ENCODE measurements at regions not wholly inside any gene's neighbourhood (a gene's known extent, or its start where the extent isn't known, plus 50 kb on each side); places are given as distances from the start of the nearest gene placed in this dataset.

DNA sequence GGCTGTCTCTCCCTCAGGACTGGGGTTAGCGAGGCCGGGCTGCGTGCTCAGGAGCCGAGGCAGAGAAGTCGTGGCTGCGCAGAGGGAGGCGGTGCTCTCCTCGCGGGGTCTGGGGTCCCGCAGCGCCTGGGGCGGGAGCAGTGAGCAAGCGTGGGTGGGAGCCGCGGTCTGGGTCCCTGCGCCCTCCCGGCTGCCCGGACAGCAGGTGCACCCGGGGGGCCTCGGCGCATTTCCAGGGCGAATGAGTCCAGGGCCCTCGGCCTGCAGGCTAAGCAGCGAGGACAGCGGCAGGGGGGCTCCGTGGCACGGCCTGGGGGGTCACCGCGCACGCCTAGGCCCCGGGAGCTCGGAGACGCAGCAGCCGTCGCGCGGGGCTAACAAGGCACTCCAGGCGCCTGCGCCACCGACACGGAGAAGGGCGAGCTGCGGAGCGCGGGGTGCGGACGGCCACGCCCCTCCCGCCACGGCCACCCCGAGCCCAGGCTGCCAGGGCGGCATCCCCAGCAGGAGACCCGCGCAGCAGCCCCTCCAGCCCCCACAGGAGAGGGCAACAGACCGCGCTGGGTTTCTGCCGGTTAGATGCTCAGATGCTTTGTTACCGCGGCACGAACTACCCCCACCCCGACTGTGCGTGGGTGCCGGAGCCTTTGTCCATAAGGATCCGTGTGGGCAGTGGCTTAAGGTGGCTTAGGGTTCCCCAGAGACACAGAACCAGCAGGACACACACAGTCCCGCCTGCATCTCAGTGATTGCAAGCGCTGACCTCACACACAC lies 117.7 kb upstream of the C14orf180 start (continued):
- TF ChIP-seq, protein P1, sequence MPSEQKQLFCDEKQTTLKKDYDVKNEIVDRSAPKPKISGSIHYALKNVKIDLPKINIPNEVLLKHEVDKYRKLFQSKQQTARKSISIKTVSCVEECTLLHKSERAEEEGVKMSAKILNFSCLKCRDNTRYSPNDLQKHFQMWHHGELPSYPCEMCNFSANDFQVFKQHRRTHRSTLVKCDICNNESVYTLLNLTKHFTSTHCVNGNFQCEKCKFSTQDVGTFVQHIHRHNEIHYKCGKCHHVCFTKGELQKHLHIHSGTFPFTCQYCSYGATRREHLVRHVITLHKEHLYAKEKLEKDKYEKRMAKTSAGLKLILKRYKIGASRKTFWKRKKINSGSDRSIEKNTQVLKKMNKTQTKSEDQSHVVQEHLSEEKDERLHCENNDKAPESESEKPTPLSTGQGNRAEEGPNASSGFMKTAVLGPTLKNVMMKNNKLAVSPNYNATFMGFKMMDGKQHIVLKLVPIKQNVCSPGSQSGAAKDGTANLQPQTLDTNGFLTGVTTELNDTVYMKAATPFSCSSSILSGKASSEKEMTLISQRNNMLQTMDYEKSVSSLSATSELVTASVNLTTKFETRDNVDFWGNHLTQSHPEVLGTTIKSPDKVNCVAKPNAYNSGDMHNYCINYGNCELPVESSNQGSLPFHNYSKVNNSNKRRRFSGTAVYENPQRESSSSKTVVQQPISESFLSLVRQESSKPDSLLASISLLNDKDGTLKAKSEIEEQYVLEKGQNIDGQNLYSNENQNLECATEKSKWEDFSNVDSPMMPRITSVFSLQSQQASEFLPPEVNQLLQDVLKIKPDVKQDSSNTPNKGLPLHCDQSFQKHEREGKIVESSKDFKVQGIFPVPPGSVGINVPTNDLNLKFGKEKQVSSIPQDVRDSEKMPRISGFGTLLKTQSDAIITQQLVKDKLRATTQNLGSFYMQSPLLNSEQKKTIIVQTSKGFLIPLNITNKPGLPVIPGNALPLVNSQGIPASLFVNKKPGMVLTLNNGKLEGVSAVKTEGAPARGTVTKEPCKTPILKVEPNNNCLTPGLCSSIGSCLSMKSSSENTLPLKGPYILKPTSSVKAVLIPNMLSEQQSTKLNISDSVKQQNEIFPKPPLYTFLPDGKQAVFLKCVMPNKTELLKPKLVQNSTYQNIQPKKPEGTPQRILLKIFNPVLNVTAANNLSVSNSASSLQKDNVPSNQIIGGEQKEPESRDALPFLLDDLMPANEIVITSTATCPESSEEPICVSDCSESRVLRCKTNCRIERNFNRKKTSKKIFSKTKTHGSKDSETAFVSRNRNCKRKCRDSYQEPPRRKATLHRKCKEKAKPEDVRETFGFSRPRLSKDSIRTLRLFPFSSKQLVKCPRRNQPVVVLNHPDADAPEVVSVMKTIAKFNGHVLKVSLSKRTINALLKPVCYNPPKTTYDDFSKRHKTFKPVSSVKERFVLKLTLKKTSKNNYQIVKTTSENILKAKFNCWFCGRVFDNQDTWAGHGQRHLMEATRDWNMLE (tag by site-specific recombination; conservative IDR thresholded peaks at IDR 0.05; ENCODE audit: low read depth), result no peak
- TF ChIP-seq, protein P2, sequence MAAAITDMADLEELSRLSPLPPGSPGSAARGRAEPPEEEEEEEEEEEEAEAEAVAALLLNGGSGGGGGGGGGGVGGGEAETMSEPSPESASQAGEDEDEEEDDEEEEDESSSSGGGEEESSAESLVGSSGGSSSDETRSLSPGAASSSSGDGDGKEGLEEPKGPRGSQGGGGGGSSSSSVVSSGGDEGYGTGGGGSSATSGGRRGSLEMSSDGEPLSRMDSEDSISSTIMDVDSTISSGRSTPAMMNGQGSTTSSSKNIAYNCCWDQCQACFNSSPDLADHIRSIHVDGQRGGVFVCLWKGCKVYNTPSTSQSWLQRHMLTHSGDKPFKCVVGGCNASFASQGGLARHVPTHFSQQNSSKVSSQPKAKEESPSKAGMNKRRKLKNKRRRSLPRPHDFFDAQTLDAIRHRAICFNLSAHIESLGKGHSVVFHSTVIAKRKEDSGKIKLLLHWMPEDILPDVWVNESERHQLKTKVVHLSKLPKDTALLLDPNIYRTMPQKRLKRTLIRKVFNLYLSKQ (tag by site-specific recombination; IDR thresholded peaks at IDR 0.05; ENCODE audit: borderline replicate concordance), result no peak
- TF ChIP-seq ZNF571 (tag by site-specific recombination; IDR thresholded peaks at IDR 0.05) (no peak), ZBTB8A (tag by site-specific recombination; IDR thresholded peaks at IDR 0.05) (peak; percentile 71), ZNF24 (tag by site-specific recombination; IDR thresholded peaks at IDR 0.05) (no peak), ZNF792 (tag by site-specific recombination; IDR thresholded peaks at IDR 0.05) (no peak), ZNF133 (tag by site-specific recombination; IDR thresholded peaks at IDR 0.05) (no peak), ZNF664 (tag by site-specific recombination; IDR thresholded peaks at IDR 0.05) (no peak), ZNF114 (tag by site-specific recombination; IDR thresholded peaks at IDR 0.05) (no peak), ZNF514 (tag by site-specific recombination; IDR thresholded peaks at IDR 0.05) (no peak), ZNF561 (tag by site-specific recombination; IDR thresholded peaks at IDR 0.05; ENCODE audit: borderline replicate concordance) (0 out of 2 replicates have a peak, but pooled peaks have one; percentile 42), SCRT2 (tag by site-specific recombination; IDR thresholded peaks at IDR 0.05) (no peak), ZNF19 (tag by site-specific recombination; IDR thresholded peaks at IDR 0.05; ENCODE audit: low read depth) (no peak), ZNF10 (tag by site-specific recombination; IDR thresholded peaks at IDR 0.05) (no peak), ZNF707 (tag by site-specific recombination; IDR thresholded peaks at IDR 0.05) (no peak), ZNF132 (tag by site-specific recombination; IDR thresholded peaks at IDR 0.05; ENCODE audit: borderline replicate concordance) (no peak), ZNF341 (tag by site-specific recombination; IDR thresholded peaks at IDR 0.05; ENCODE audit: low read depth) (no peak; the same call in 1 of the 2 replicates), ZNF174 (tag by site-specific recombination; IDR thresholded peaks at IDR 0.05) (no peak), GFI1B (tag by site-specific recombination; IDR thresholded peaks at IDR 0.05) (no peak), ZNF302 (tag by site-specific recombination; IDR thresholded peaks at IDR 0.05; ENCODE audit: low read depth) (no peak), KLF10 (tag by site-specific recombination; IDR thresholded peaks at IDR 0.05) (no peak), ZNF521 (tag by site-specific recombination; IDR thresholded peaks at IDR 0.05) (no peak)
- TF ChIP-seq, protein P3, sequence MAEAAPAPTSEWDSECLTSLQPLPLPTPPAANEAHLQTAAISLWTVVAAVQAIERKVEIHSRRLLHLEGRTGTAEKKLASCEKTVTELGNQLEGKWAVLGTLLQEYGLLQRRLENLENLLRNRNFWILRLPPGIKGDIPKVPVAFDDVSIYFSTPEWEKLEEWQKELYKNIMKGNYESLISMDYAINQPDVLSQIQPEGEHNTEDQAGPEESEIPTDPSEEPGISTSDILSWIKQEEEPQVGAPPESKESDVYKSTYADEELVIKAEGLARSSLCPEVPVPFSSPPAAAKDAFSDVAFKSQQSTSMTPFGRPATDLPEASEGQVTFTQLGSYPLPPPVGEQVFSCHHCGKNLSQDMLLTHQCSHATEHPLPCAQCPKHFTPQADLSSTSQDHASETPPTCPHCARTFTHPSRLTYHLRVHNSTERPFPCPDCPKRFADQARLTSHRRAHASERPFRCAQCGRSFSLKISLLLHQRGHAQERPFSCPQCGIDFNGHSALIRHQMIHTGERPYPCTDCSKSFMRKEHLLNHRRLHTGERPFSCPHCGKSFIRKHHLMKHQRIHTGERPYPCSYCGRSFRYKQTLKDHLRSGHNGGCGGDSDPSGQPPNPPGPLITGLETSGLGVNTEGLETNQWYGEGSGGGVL (tag by site-specific recombination; IDR thresholded peaks at IDR 0.05), result peak; percentile 78
- TF ChIP-seq, protein P4, sequence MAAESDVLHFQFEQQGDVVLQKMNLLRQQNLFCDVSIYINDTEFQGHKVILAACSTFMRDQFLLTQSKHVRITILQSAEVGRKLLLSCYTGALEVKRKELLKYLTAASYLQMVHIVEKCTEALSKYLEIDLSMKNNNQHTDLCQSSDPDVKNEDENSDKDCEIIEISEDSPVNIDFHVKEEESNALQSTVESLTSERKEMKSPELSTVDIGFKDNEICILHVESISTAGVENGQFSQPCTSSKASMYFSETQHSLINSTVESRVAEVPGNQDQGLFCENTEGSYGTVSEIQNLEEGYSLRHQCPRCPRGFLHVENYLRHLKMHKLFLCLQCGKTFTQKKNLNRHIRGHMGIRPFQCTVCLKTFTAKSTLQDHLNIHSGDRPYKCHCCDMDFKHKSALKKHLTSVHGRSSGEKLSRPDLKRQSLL (tag by site-specific recombination; IDR thresholded peaks at IDR 0.05), result no peak
- TF ChIP-seq, protein P5, sequence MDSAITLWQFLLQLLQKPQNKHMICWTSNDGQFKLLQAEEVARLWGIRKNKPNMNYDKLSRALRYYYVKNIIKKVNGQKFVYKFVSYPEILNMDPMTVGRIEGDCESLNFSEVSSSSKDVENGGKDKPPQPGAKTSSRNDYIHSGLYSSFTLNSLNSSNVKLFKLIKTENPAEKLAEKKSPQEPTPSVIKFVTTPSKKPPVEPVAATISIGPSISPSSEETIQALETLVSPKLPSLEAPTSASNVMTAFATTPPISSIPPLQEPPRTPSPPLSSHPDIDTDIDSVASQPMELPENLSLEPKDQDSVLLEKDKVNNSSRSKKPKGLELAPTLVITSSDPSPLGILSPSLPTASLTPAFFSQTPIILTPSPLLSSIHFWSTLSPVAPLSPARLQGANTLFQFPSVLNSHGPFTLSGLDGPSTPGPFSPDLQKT (IDR thresholded peaks at IDR 0.05; ENCODE audit: borderline replicate concordance, low read depth, low read length), result no peak
- TF ChIP-seq, protein P6, sequence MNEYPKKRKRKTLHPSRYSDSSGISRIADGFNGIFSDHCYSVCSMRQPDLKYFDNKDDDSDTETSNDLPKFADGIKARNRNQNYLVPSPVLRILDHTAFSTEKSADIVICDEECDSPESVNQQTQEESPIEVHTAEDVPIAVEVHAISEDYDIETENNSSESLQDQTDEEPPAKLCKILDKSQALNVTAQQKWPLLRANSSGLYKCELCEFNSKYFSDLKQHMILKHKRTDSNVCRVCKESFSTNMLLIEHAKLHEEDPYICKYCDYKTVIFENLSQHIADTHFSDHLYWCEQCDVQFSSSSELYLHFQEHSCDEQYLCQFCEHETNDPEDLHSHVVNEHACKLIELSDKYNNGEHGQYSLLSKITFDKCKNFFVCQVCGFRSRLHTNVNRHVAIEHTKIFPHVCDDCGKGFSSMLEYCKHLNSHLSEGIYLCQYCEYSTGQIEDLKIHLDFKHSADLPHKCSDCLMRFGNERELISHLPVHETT (tag by site-specific recombination; IDR thresholded peaks at IDR 0.05), result no peak
- TF ChIP-seq, protein P7, sequence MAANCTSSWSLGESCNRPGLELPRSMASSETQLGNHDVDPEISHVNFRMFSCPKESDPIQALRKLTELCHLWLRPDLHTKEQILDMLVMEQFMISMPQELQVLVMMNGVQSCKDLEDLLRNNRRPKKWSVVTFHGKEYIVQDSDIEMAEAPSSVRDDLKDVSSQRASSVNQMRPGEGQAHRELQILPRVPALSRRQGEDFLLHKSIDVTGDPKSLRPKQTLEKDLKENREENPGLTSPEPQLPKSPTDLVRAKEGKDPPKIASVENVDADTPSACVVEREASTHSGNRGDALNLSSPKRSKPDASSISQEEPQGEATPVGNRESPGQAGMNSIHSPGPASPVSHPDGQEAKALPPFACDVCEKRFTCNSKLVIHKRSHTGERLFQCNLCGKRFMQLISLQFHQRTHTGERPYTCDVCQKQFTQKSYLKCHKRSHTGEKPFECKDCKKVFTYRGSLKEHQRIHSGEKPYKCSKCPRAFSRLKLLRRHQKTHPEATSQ (tag by site-specific recombination; IDR thresholded peaks at IDR 0.05), result no peak

Measured in HEK293 (cell line).